HepG2 (cell line): ENCODE measurements at regions not wholly inside any gene's neighbourhood (a gene's known extent, or its start where the extent isn't known, plus 50 kb on each side); places are given as distances from the start of the nearest gene placed in this dataset.
A peak's percentile ranks its signal among the peaks of the same experiment; 100 is the strongest.

Experiments
- ATAC-seq: fragments of 200-7000 bp; cut with Tn5 transposase; 3 replicates; pipeline ENCODE4 v1.9.1; 2020; ENCODE audit warnings: mild to moderate bottlenecking, moderate library complexity
- BruUV-seq: library from RNA; stranded (reverse); fragments of 400-500 nt; replicated peaks from 2 replicates; lab custom pipeline; 2021; lab: Mats Ljungman, UMichigan
- CTCF ChIA-PET: fragments of 300-600 bp; formaldehyde crosslinking; extraction: SDS; loops from one replicate; lab custom pipeline; 2021; ENCODE audit warnings: low total read pairs, inconsistent platforms, low intra/inter-chr PET ratio; lab: Yijun Ruan, JAX
- POLR2A ChIA-PET: fragments of 350-600 bp; sonication (Branson Sonifier 250); formaldehyde crosslinking; loops from one replicate; lab custom pipeline; 2020; ENCODE audit warnings: antibody characterized with exemption, inconsistent platforms; lab: Yijun Ruan, JAX
- DNase-seq: peaks from one replicate; pipeline ENCODE4 v3.0.0-alpha.2; 2015; ENCODE audit warnings: low spot score
- FAIRE-seq: peaks from 3 replicates; lab custom pipeline; 2011; peaks lifted over from hg19 to GRCh38; lab: Jason Lieb, UNC
- H2AFZ ChIP-seq: one replicate; pipeline ENCODE4 v1.6.1; 2011; ENCODE audit warnings: low read length, inconsistent platforms
- H3K27ac ChIP-seq: fragments of 300-600 bp; 3 replicates; pipeline ENCODE4 v1.8.0; 2011; ENCODE audit warnings: mixed run types, mild to moderate bottlenecking, mixed read lengths, low read length, inconsistent platforms; ENCODE audit not compliant: insufficient read depth; ENCODE audit errors: extremely low read length
- H3K27me3 ChIP-seq, 2 experiments: fragments of 200-600 bp in 1 of 2; 2 replicates in 1 of 2; 3 replicates in 1 of 2; pipeline versions ENCODE4 v1.6.0 to v1.8.0; 2011; ENCODE audit warnings: low read length in 2 of 2, mild to moderate bottlenecking in 2 of 2, moderate library complexity in 2 of 2, inconsistent platforms in 1 of 2; ENCODE audit not compliant: insufficient read depth in 2 of 2, control insufficient read depth in 1 of 2
- H3K36me3 ChIP-seq, 2 experiments: fragments of 200-600 bp in 1 of 2; replicated peaks in 1 of 2; 2 replicates in 1 of 2; 3 replicates in 1 of 2; pipeline versions ENCODE4 v1.5.1 to v1.8.0; 2011; ENCODE audit warnings: low read length in 2 of 2, inconsistent platforms in 1 of 2; ENCODE audit not compliant: insufficient read depth in 2 of 2, control insufficient read depth in 1 of 2
- H3K4me1 ChIP-seq: 2 replicates; pipeline ENCODE4 v1.5.1; 2012; ENCODE audit warnings: low read length, inconsistent platforms; ENCODE audit not compliant: insufficient read depth
- H3K4me2 ChIP-seq: 2 replicates; pipeline ENCODE4 v1.6.0; 2011; ENCODE audit warnings: low read depth, low read length, inconsistent platforms
- H3K4me3 ChIP-seq, 3 experiments: fragments of 200-600 bp in 1 of 3; sonication (generic), shearing (Covaris generic) in 1 of 3; replicated peaks in 1 of 3; 2 replicates each; pipeline ENCODE4 v1.5.1; 2011 to 2016; ENCODE audit warnings: low read length in 3 of 3, inconsistent platforms in 2 of 3, low read depth in 2 of 3, mild to moderate bottlenecking in 2 of 3, control low read depth in 1 of 3, mixed read lengths in 1 of 3; ENCODE audit not compliant: insufficient read depth in 1 of 3
- H3K79me2 ChIP-seq: one replicate; pipeline ENCODE4 v1.6.1; 2011; ENCODE audit warnings: low read length, inconsistent platforms; ENCODE audit not compliant: insufficient read depth
- H3K9ac ChIP-seq: 2 replicates; pipeline ENCODE4 v1.6.0; 2011; ENCODE audit warnings: mild to moderate bottlenecking, low read depth, low read length, inconsistent platforms; ENCODE audit not compliant: insufficient read depth
- H3K9me3 ChIP-seq: 2 replicates; pipeline ENCODE4 v1.5.1; 2012; ENCODE audit warnings: mild to moderate bottlenecking, low read length
- H4K20me1 ChIP-seq: 2 replicates; pipeline ENCODE4 v1.6.0; 2011; ENCODE audit warnings: inconsistent platforms, mild to moderate bottlenecking, low read length, moderate library complexity; ENCODE audit not compliant: insufficient read depth
- EEA1 ChIP-seq: sonication (generic); formaldehyde crosslinking; IDR thresholded peaks from 2 replicates; pipeline ENCODE4 v1.5.1; 2020; ENCODE audit warnings: mild to moderate bottlenecking, missing genetic modification reagents, borderline replicate concordance
- PAX8 ChIP-seq: sonication (generic); formaldehyde crosslinking; IDR thresholded peaks from 2 replicates; pipeline ENCODE4 v1.8.0; 2022; ENCODE audit warnings: mild to moderate bottlenecking, missing genetic modification reagents, borderline replicate concordance
- RAD51 ChIP-seq: fragments of 450-650 bp; IDR thresholded peaks from 2 replicates; pipeline ENCODE4 v1.6.1; 2016; ENCODE audit warnings: borderline replicate concordance
- ZFAT ChIP-seq: sonication (generic); formaldehyde crosslinking; conservative IDR thresholded peaks from 2 replicates; pipeline ENCODE4 v1.8.1; 2023; ENCODE audit warnings: missing genetic modification reagents, inconsistent platforms
- ZNF10 ChIP-seq: sonication (generic); formaldehyde crosslinking; IDR thresholded peaks from 2 replicates; pipeline ENCODE4 v1.4.0; 2020; ENCODE audit warnings: mild to moderate bottlenecking, low read depth, missing genetic modification reagents, borderline replicate concordance
- whole genome bisulfite sequencing: methylation state at CpG from one replicate; pipeline ENCODE4 v1.1.6; 2017; ENCODE audit warnings: low lambda C conversion rate; 5-methylcytosine and 5-hydroxymethylcytosine counted together
- in situ Hi-C: cut with HindIII; loops from 2 replicates; pipeline ENCODE4 v1.10.0; 2017; ENCODE audit warnings: low pct_unique_long_range_greater_than_20kb; ENCODE audit not compliant: extremely low pct_ligation_motif_present
- intact Hi-C: fragments of 100-400 bp; cut with micrococcal nuclease; formaldehyde crosslinking; loops from one replicate; pipeline ENCODE4 v1.10.0; 2022; ENCODE audit not compliant: unreplicated experiment
- TF ChIP-seq, protein P1 (sequence below), 2 experiments: sonication (generic) in 1 of 2; formaldehyde crosslinking in 1 of 2; IDR thresholded peaks; 2 replicates each; pipeline versions ENCODE4 v1.5.1 to v1.6.1; 2011 to 2020; ENCODE audit warnings: borderline replicate concordance in 1 of 2, low read depth in 1 of 2, low read length in 1 of 2, mild to moderate bottlenecking in 1 of 2, missing genetic modification reagents in 1 of 2, moderate library complexity in 1 of 2

DNA sequence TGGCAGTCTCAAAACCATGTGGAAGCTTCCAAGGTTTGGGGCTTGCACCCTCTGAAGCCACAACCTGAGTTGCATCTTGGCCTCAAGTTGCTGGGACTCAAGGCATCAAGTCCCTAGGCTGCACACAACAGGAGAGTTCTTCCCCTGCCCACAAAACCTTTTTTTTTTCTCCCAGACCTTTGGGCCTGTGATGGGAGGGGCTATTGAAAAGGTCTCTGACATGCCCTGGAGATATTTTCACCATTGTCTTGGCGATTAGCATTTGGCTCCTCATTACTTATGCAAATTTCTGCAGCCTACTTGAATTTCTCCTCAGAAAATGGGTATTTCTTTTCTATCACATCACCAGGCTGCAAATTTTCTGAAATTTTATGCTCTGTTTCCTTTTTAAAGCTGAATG, 349.5 kb upstream of the EDA2R start:
- Histone ChIP-seq H3K27ac (no peak overlapping the region), H3K4me2 (no peak overlapping the region), H3K36me3 (no peaks in the 10 kb centered on the region), H2AFZ (no peak overlapping the region), H3K9ac (no peak overlapping the region), H4K20me1 (no peaks in the 10 kb centered on the region), H3K4me1 (no peaks in the 10 kb centered on the region), H3K27me3 (no peaks in the 10 kb centered on the region), H3K9me3 (peaks cover 44% of the 10 kb centered on the region), H3K4me3 (no peak overlapping the region), H3K79me2 (no peaks in the 10 kb centered on the region)
- in situ Hi-C loops: no loop called here
- TF ChIP-seq PAX8 (CRISPR knock-in tag) (no peak), ZNF10 (no peak), ZFAT (CRISPR knock-in tag) (no peak)
- ChIA-PET CTCF (no interaction called here), POLR2A (no interaction called here)
- FAIRE-seq: no peak
- DNase-seq: no peak
- ATAC-seq: no peak
- intact Hi-C loops: no loop called here
- WGBS: 0% methylated on average over 1 of the region's 1 CpG
- BruUV-seq: no TSS peak

DNA sequence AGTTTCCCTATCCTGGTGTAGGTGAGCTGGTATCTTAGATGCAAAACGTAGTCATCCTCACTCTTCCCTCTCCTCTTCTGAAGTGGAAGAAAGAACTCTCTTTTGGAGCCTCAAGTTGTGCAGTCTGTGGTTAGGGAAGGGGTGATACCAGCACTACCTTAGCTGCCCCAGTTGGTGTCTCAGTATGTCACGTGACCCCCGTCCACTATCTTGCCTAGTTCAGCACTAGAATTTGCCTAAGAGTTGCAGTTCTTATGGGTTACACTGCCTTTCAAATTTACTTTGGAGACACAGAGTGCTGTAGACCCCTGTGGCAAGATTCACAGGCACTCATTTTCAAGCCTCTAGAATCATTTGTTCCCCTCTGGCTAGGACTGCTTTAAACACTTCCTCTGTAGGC, 322.8 kb upstream of the EDA2R start:
- no peak overlapping the region for H3K9ac ChIP-seq
- no peak overlapping the region for H3K4me3 ChIP-seq
- intact Hi-C loops: no loop called here
- no peak for FAIRE-seq
- BruUV-seq: no TSS peak
- ChIA-PET POLR2A (no interaction called here), CTCF (no interaction called here)
- H3K9me3 ChIP-seq: peaks cover 29% of the 10 kb centered on the region
- H3K79me2 ChIP-seq: no peaks in the 10 kb centered on the region
- TF ChIP-seq EEA1 (CRISPR knock-in tag) (no peak), RAD51 (peak; percentile 52; the same call in 1 of the 2 replicates)
- TF ChIP-seq, protein P1, sequence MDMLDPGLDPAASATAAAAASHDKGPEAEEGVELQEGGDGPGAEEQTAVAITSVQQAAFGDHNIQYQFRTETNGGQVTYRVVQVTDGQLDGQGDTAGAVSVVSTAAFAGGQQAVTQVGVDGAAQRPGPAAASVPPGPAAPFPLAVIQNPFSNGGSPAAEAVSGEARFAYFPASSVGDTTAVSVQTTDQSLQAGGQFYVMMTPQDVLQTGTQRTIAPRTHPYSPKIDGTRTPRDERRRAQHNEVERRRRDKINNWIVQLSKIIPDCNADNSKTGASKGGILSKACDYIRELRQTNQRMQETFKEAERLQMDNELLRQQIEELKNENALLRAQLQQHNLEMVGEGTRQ (IDR thresholded peaks at IDR 0.05; ENCODE audit: low read depth, low read length): peak; percentile 22; the same call in 1 of the 2 replicates
- TF ChIP-seq, protein P1 (CRISPR knock-in tag; IDR thresholded peaks at IDR 0.05; ENCODE audit: borderline replicate concordance): no peak
- DNase-seq: no peak
- in situ Hi-C loops: no loop called here
- H3K27ac ChIP-seq: no peak overlapping the region
- no peak for ATAC-seq
- H3K4me1 ChIP-seq: no peaks in the 10 kb centered on the region
- no peak overlapping the region for H2AFZ ChIP-seq
- H4K20me1 ChIP-seq: no peaks in the 10 kb centered on the region
- H3K27me3 ChIP-seq: no peaks in the 10 kb centered on the region
- no peak overlapping the region for H3K4me2 ChIP-seq
- 14% methylated on average over 1 of the region's 3 CpGs for WGBS
- no peaks in the 10 kb centered on the region for H3K36me3 ChIP-seq
